Parathyroid adenoma (tissue), 2 donors: ENCODE measurements at regions not wholly inside any gene's neighbourhood (a gene's known extent, or its start where the extent isn't known, plus 50 kb on each side); places are given as distances from the start of the nearest gene placed in this dataset.

Source experiments
- H2AFZ ChIP-seq: fragments of 300-600 bp; sonication (generic); one replicate; pipeline ENCODE4 v1.7.0; 2017; ENCODE audit warnings: antibody characterized with exemption, mild to moderate bottlenecking
- H3K27ac ChIP-seq: fragments of 300-600 bp; sonication (generic); one replicate; pipeline ENCODE4 v1.7.0; 2017
- H3K27me3 ChIP-seq: fragments of 300-600 bp; sonication (generic); one replicate; pipeline ENCODE4 v1.7.0; 2017; ENCODE audit warnings: low read length; ENCODE audit not compliant: control insufficient read depth, insufficient read depth
- H3K36me3 ChIP-seq: fragments of 300-600 bp; sonication (generic); one replicate; pipeline ENCODE4 v1.7.0; 2017; ENCODE audit warnings: low read length; ENCODE audit not compliant: control insufficient read depth, insufficient read depth
- H3K4me1 ChIP-seq: fragments of 300-600 bp; sonication (generic); one replicate; pipeline ENCODE4 v1.7.0; 2017; ENCODE audit warnings: control low read depth
- H3K4me2 ChIP-seq: fragments of 300-600 bp; sonication (generic); one replicate; pipeline ENCODE4 v1.7.0; 2017; ENCODE audit warnings: low read length
- H3K4me3 ChIP-seq: fragments of 300-600 bp; sonication (generic); one replicate; pipeline ENCODE4 v1.7.0; 2017; ENCODE audit warnings: low read depth, low read length
- H3K79me2 ChIP-seq: fragments of 300-600 bp; sonication (generic); one replicate; pipeline ENCODE4 v1.7.0; 2017; ENCODE audit warnings: control low read depth
- H3K9ac ChIP-seq: fragments of 300-600 bp; sonication (generic); one replicate; pipeline ENCODE4 v1.7.0; 2017; ENCODE audit warnings: mild to moderate bottlenecking
- H3K9me3 ChIP-seq: fragments of 300-600 bp; sonication (generic); one replicate; pipeline ENCODE4 v1.7.0; 2017; ENCODE audit warnings: low read length; ENCODE audit not compliant: control insufficient read depth
- CTCF ChIP-seq: fragments of 300-600 bp; sonication (generic); IDR thresholded peaks from one replicate; pipeline ENCODE4 v1.7.0; 2017; ENCODE audit warnings: antibody characterized with exemption, mild to moderate bottlenecking
- donor health status: primary hyperparathyroidism.

GRCh38 chr22:47918276-47918921 is 1155.9 kb downstream of the TBC1D22A start:
- Histone ChIP-seq H3K4me3 (no peak overlapping the region), H3K9me3 (no peaks in the 10 kb centered on the region), H3K79me2 (no peaks in the 10 kb centered on the region), H3K4me1 (no peaks in the 10 kb centered on the region), H3K4me2 (no peak overlapping the region), H3K36me3 (no peaks in the 10 kb centered on the region), H3K27me3 (no peaks in the 10 kb centered on the region), H3K27ac (no peak overlapping the region), H3K9ac (no peak overlapping the region), H2AFZ (no peak overlapping the region)
- TF ChIP-seq CTCF: no peak

- no peak overlapping the region for H3K4me3 ChIP-seq
- H3K27me3 ChIP-seq: no peaks in the 10 kb centered on the region
- H3K9ac ChIP-seq: no peak overlapping the region
- no peaks in the 10 kb centered on the region for H3K4me1 ChIP-seq
- no peaks in the 10 kb centered on the region for H3K9me3 ChIP-seq
- no peak overlapping the region for H3K4me2 ChIP-seq
- H3K36me3 ChIP-seq: no peaks in the 10 kb centered on the region
- no peak overlapping the region for H3K27ac ChIP-seq
- H2AFZ ChIP-seq: no peak overlapping the region
- no peaks in the 10 kb centered on the region for H3K79me2 ChIP-seq
- no peak for TF ChIP-seq CTCF
These were observed 1152.1 kb downstream of the TBC1D22A start for GRCh38 chr22:47914481-47915097.

GRCh38 chr22:47902646-47903180 is 1140.3 kb downstream of the TBC1D22A start:
- no peak for TF ChIP-seq CTCF
- no peak overlapping the region for H2AFZ ChIP-seq
- no peaks in the 10 kb centered on the region for H3K9me3 ChIP-seq
- no peaks in the 10 kb centered on the region for H3K27me3 ChIP-seq
- H3K36me3 ChIP-seq: no peaks in the 10 kb centered on the region
- no peaks in the 10 kb centered on the region for H3K4me1 ChIP-seq
- no peak overlapping the region for H3K4me3 ChIP-seq
- no peak overlapping the region for H3K9ac ChIP-seq
- H3K27ac ChIP-seq: no peak overlapping the region
- H3K79me2 ChIP-seq: no peaks in the 10 kb centered on the region
- no peak overlapping the region for H3K4me2 ChIP-seq

- Histone ChIP-seq H3K9ac (no peak overlapping the region), H3K79me2 (no peaks in the 10 kb centered on the region), H3K27ac (no peak overlapping the region), H3K4me1 (no peaks in the 10 kb centered on the region), H3K36me3 (no peaks in the 10 kb centered on the region), H3K4me2 (no peak overlapping the region), H3K27me3 (no peaks in the 10 kb centered on the region), H3K4me3 (no peak overlapping the region), H3K9me3 (no peaks in the 10 kb centered on the region), H2AFZ (no peak overlapping the region)
- no peak for TF ChIP-seq CTCF
These were observed 1139.5 kb downstream of the TBC1D22A start for GRCh38 chr22:47901911-47902310.
